AG09319 (cell line): ENCODE measurements at regions not wholly inside any gene's neighbourhood (a gene's known extent, or its start where the extent isn't known, plus 50 kb on each side); places are given as distances from the start of the nearest gene placed in this dataset.

Source experiments
- DNase-seq: peaks from one replicate; pipeline ENCODE4 v3.0.0-alpha.2; 2010; ENCODE audit warnings: low read depth; ENCODE audit errors: extremely low read depth
- TF ChIP-seq, protein P1 (sequence below): IDR thresholded peaks from 2 replicates; pipeline ENCODE4 v1.5.1; 2011; ENCODE audit warnings: low read depth, mild to moderate bottlenecking, inconsistent platforms, low read length, moderate library complexity

DNA sequence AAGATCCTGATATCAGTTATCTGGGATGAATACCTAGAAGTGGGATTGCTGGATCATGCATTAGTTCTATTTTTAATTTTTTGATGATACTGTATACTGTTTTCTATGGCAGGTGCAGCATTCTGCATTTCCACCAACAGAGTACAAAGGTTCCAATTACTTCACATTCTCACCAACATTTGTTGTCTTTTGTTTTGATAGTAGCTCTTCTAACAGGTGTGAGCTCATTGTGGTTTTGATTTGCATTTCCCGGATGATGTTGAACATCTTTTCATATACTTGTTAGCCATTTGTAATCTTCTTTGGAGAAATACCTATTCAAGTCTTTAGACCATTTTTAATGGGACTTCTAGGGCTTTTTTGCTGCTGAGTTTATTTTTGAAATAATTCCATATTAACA, 139.2 kb upstream of the AMOT start:
- DNase-seq: no peak
- TF ChIP-seq, protein P1, sequence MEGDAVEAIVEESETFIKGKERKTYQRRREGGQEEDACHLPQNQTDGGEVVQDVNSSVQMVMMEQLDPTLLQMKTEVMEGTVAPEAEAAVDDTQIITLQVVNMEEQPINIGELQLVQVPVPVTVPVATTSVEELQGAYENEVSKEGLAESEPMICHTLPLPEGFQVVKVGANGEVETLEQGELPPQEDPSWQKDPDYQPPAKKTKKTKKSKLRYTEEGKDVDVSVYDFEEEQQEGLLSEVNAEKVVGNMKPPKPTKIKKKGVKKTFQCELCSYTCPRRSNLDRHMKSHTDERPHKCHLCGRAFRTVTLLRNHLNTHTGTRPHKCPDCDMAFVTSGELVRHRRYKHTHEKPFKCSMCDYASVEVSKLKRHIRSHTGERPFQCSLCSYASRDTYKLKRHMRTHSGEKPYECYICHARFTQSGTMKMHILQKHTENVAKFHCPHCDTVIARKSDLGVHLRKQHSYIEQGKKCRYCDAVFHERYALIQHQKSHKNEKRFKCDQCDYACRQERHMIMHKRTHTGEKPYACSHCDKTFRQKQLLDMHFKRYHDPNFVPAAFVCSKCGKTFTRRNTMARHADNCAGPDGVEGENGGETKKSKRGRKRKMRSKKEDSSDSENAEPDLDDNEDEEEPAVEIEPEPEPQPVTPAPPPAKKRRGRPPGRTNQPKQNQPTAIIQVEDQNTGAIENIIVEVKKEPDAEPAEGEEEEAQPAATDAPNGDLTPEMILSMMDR: no peak

DNA sequence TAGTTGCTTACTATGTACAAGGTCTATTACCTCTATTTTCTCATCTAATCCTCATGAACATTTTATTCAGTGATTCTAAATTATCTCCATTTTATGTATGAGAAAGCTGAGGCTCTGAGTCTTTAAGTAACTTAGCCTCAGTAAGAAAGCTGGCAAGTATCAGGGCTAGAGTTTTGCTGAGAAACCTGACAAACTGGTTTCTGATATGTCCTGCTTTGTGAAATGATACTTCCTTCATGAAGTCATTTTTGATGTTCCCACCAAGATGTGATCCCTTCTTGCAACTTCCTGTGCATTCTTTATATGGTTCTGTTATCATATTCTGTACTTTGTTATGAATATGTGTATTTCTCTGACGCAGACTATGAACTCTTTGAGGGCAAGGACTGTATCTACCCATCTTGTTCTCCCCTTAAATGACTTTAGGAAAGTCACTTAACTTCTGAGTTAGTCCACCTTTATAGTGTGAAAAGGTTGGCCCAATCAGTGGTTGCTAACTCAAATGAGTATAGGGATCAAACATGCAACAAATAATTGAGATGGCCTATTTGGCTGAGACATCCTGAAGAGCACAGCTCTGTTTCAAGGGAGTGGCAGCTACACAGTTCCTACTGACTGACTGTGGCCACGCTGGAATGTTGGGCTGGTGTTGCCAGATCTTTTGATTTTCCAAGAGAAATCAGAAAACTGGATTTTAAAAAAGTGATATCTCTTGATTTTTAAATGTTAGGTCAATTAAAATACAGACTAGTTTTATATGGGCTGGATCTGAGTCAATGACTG, 127.9 kb upstream of the AMOT start:
- no peak for DNase-seq

DNA sequence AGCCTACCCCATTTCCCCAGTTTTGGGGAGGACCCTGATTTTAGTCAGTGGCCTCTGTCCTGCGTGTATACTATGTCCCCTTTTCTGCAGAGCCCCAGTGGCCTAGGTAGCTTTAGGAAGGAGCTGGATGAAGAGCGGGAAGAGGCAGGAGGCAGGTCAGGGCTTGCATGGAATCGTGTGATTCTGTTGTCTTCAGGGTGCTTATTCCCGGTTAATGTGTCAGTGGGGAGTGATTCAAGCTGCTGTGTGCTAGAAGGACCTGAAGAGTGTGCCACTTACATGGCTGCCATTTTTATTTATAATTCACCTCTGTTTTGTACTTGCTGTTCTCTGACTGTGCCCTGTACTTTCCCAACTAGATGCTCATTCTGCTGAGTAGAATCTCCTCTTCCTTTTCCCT, 127.3 kb upstream of the AMOT start:
- TF ChIP-seq, protein P1: no peak
- DNase-seq: no peak

More for the DNA sequence above, 127.9 kb upstream of the AMOT start:
- TF ChIP-seq, protein P1: no peak

DNA sequence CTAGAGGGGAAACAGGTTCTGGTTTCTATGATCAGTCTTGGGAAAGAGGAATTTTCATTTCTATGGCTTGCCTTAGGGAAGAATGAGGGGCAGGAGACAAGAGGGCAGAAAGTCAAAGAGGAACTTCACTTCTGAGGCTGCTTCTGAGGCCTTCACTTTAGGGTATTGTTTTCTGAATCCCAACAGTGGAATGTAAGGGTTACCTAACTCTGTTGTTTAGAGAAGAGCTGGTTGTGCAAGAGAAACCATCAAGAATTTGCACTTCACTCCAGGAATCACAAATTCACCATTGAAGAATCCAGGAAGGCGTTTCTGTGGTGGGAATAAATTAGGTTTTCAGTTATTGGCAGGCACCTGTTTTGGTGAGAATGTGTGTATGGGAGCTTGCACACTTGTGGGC, 126.7 kb upstream of the AMOT start:
- TF ChIP-seq, protein P1: no peak
- DNase-seq: peak; percentile 8

DNA sequence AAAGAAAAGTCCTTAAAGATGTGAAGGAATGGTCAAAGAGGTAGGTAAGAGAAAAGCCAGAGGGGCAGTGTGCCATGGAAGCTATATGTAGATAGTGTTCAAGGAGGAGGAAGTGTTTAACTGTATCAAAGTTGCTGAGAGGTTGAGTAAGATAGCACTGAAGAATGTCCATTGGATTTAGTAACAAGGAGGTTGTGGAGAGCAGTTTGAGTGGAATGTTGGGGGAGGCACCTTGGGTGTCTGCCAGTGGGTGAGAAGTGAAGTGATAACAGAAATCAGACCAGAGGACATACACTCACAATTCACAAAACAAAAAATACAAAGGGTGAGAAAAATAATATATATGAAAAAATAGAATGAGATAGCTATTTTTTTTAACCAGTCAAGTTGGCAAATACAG, 121.3 kb upstream of the AMOT start:
- TF ChIP-seq, protein P1: no peak
- no peak for DNase-seq

DNA sequence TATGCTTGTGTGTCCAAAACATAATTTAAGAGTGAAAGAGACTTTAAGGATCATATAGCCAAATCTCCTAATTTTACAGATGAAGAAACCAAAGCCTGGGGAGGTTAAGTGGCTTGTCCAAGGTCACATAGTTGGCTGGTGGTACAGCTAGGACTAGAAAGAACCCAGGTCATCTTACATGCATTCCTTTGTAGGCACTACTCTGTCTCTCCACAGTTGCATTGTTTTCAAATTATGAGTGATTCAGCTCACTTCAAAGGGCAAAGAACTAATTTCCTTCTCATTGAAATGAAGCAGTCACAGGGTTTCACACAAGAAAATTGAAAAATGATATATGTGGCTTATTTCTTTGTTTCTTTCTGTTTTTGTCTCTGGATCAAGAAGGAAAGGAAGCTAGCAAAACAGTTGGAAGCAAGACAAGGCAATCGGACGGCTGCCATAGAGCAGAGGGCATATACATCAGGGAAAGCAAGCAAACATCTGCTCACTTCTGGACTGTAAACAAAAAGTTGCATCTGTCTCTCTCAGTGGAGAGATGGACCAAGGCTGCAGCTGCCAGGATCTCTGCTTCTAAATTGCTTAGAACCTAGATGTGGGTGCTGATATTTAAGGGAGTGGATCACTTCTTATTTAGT, 107.5 kb upstream of the AMOT start:
- DNase-seq: no peak
- TF ChIP-seq, protein P1: no peak

DNA sequence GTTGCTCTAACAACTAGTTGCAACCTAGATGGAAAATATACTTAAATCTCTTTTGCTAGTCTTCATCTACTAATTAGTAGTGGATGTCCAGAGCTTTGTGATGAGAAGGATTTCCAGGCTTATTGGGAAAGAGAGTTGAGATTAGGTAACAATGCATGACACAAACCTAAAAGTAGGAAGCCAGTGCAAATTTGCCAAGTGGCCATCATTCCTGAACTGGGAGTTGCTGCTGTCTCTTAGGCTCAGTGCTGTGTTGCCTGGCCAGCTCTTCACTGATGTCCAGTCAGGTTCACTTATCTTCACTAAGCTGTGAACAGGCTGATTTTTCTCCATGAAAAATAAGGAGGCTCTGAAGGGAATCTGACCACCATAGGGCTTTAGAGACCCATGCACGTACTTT, 105.6 kb upstream of the AMOT start:
- TF ChIP-seq, protein P1: no peak

More for the DNA sequence above, 105.6 kb upstream of the AMOT start:
- no peak for DNase-seq
